DND-41 (cell line): ENCODE measurements at regions not wholly inside any gene's neighbourhood (a gene's known extent, or its start where the extent isn't known, plus 50 kb on each side); places are given as distances from the start of the nearest gene placed in this dataset.
"Not testable (repeated sequence)": the region's sequence is repeated elsewhere in the genome, so short reads cannot be mapped to it uniquely, and the experiment has no call there.

ENCODE experiments used
- ATAC-seq: fragments of 200-7000 bp; cut with Tn5 transposase; 3 replicates; pipeline ENCODE4 v1.9.1; 2021; ENCODE audit warnings: low read depth; ENCODE audit not compliant: insufficient read depth
- DNase-seq: peaks from one replicate; pipeline ENCODE4 v3.0.0-alpha.2; 2020
- H2AFZ ChIP-seq: 2 replicates; pipeline ENCODE4 v1.6.0; 2012; ENCODE audit warnings: low read depth, low read length
- H3K27ac ChIP-seq: 2 replicates; pipeline ENCODE4 v1.5.1; 2012; ENCODE audit warnings: low read length, inconsistent platforms
- H3K27me3 ChIP-seq: fragments of 200-600 bp; sonication (generic); 2 replicates; pipeline ENCODE4 v1.6.0; 2012; ENCODE audit warnings: low read length, mild to moderate bottlenecking, inconsistent platforms; ENCODE audit not compliant: insufficient read depth, poor library complexity
- H3K36me3 ChIP-seq: 2 replicates; pipeline ENCODE4 v1.5.1; 2012; ENCODE audit warnings: low read length, inconsistent platforms; ENCODE audit not compliant: insufficient read depth
- H3K4me1 ChIP-seq: 2 replicates; pipeline ENCODE4 v1.5.1; 2012; ENCODE audit warnings: mild to moderate bottlenecking, low read length; ENCODE audit not compliant: insufficient read depth
- H3K4me2 ChIP-seq: 2 replicates; pipeline ENCODE4 v1.6.0; 2012; ENCODE audit warnings: mild to moderate bottlenecking, moderate library complexity, low read length, inconsistent platforms; ENCODE audit not compliant: insufficient read depth
- H3K4me3 ChIP-seq, 2 experiments: fragments of 200-600 bp in 1 of 2; shearing (Covaris generic) in 1 of 2; 2 replicates each; pipeline ENCODE4 v1.5.1; 2012 to 2016; ENCODE audit warnings: inconsistent platforms in 2 of 2, low read length in 2 of 2, mild to moderate bottlenecking in 2 of 2, low read depth in 1 of 2, moderate library complexity in 1 of 2
- H3K79me2 ChIP-seq: 2 replicates; pipeline ENCODE4 v1.6.0; 2012; ENCODE audit warnings: low read length, inconsistent platforms; ENCODE audit not compliant: insufficient read depth
- H3K9ac ChIP-seq: 2 replicates; pipeline ENCODE4 v1.6.0; 2012; ENCODE audit warnings: low read depth, mild to moderate bottlenecking, inconsistent platforms, low read length, moderate library complexity
- H3K9me3 ChIP-seq: 2 replicates; pipeline ENCODE4 v1.5.1; 2012; ENCODE audit warnings: low read length, moderate library complexity, mild to moderate bottlenecking, inconsistent platforms; ENCODE audit not compliant: insufficient read depth, severe bottlenecking
- H4K20me1 ChIP-seq: 2 replicates; pipeline ENCODE4 v1.6.0; 2012; ENCODE audit warnings: low read length; ENCODE audit not compliant: insufficient read depth

GRCh38 chr1:83405789-83406188 is 593.1 kb downstream of the TTLL7 start:
- not testable (repeated sequence) for H3K79me2 ChIP-seq, ATAC-seq, H3K27ac ChIP-seq, H3K4me1 ChIP-seq, H3K9ac ChIP-seq, DNase-seq, H3K36me3 ChIP-seq, H3K9me3 ChIP-seq, H3K4me2 ChIP-seq, H2AFZ ChIP-seq, H3K27me3 ChIP-seq, H3K4me3 ChIP-seq, H4K20me1 ChIP-seq

GRCh38 chr1:83403500-83403899 is 595.4 kb downstream of the TTLL7 start:
- not testable (repeated sequence) for H2AFZ ChIP-seq, H3K27me3 ChIP-seq, H3K9me3 ChIP-seq, DNase-seq, H3K79me2 ChIP-seq, H3K9ac ChIP-seq, ATAC-seq, H4K20me1 ChIP-seq, H3K4me2 ChIP-seq, H3K36me3 ChIP-seq, H3K27ac ChIP-seq, H3K4me3 ChIP-seq, H3K4me1 ChIP-seq

GRCh38 chr1:83401146-83401545 is 597.8 kb downstream of the TTLL7 start:
- H3K4me3 ChIP-seq, H3K9me3 ChIP-seq, H2AFZ ChIP-seq, H4K20me1 ChIP-seq, H3K4me1 ChIP-seq, H3K9ac ChIP-seq, H3K27me3 ChIP-seq, H3K79me2 ChIP-seq, H3K27ac ChIP-seq, DNase-seq, H3K36me3 ChIP-seq, H3K4me2 ChIP-seq, ATAC-seq: not testable (repeated sequence)

DNA sequence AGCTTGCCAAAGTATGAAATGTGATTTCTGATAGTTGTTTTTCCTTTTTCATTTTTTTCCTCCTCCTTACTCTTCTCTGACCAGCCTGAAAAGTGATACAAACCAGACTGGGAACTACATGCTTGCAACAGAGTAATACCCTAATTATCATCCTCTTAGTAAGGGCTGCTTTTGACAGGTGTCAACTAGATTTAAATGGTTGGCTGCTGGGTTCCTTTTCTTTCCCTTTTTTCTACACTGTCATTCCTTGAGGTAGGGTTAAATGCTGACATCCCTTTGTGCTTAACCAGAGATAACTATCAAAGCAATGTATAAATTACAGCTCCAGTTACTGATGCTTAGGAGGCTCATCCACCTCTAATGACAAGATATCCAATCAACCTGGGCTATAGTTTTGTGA is 598.8 kb downstream of the TTLL7 start:
- not testable (repeated sequence) for ATAC-seq, H3K4me1 ChIP-seq

DNA sequence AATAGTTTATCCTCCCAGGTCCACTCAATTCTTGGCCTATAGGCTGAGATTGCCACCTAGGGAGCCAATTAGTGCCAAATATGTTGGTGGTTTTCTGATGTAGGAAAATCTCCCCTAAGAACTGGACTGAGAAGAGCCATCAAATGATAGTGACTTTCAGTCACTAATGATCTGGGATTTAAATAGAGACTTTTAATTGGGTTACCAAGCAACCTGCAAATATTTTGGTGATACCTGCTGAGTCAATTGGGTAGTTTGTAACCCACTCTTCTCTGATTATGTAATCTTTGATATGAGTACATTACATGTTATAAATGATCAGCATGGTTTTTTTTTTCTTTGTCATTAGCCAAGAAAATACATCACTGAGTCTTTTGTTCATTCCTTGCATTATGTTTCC is 600.8 kb downstream of the TTLL7 start:
- not testable (repeated sequence) for ATAC-seq

More for the DNA sequence above, 598.8 kb downstream of the TTLL7 start:
- not testable (repeated sequence) for H3K4me3 ChIP-seq, DNase-seq, H3K79me2 ChIP-seq, H3K4me2 ChIP-seq, H3K27me3 ChIP-seq, H3K36me3 ChIP-seq, H3K9me3 ChIP-seq, H3K9ac ChIP-seq, H2AFZ ChIP-seq, H3K27ac ChIP-seq, H4K20me1 ChIP-seq

DNA sequence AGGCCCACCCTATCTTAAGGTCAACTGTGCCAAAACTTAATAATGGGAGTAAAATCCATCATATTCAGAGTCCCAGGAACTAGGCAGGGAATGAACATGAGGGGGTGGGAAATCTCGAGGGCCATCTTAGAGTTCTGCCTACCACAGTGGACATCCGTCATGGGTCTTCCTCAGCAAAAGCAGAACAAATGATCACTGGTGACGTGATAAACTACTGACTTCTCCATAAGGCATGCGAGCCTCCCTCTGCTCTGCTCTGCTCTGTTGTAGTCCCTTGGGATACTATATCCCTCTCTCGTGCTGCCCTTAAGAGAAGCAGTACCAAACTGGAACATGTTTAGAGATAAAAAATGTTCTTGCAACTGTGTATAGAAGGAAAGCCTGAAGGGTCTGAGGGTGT is 603.8 kb downstream of the TTLL7 start:
- not testable (repeated sequence) for H3K4me3 ChIP-seq, H3K9ac ChIP-seq, DNase-seq, H3K9me3 ChIP-seq, H4K20me1 ChIP-seq, H3K36me3 ChIP-seq, H3K4me1 ChIP-seq, H3K27ac ChIP-seq, ATAC-seq, H3K79me2 ChIP-seq, H3K27me3 ChIP-seq, H3K4me2 ChIP-seq, H2AFZ ChIP-seq

More for the DNA sequence above, 600.8 kb downstream of the TTLL7 start:
- not testable (repeated sequence) for H3K27ac ChIP-seq, H3K27me3 ChIP-seq, H3K36me3 ChIP-seq, H3K9ac ChIP-seq, H3K4me3 ChIP-seq, H2AFZ ChIP-seq, H4K20me1 ChIP-seq, DNase-seq, H3K79me2 ChIP-seq, H3K4me1 ChIP-seq, H3K4me2 ChIP-seq, H3K9me3 ChIP-seq

DNA sequence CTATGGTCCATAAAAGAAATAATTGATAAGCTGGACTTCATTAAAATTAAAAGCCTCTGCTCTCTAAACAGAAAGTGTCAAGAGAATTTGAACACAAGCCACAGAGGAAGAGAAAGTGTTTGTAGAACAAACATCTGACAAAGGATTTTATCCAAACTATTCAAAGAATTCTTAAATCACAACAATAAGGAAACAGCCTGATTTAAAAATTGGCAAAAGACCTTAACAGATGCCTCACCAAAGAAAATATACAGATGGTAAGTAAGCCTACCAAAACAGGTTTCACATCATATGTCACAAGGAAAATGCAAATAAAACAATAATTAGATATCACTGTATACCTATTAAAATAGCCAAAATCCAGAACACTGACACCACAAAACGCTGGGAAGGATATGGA is 612.0 kb downstream of the TTLL7 start:
- H3K4me1 ChIP-seq, H3K27me3 ChIP-seq, H3K9me3 ChIP-seq, H3K4me3 ChIP-seq, H3K4me2 ChIP-seq, H2AFZ ChIP-seq, H3K79me2 ChIP-seq, H3K9ac ChIP-seq, H3K27ac ChIP-seq, H3K36me3 ChIP-seq, DNase-seq, H4K20me1 ChIP-seq, ATAC-seq: not testable (repeated sequence)

- not testable (repeated sequence) for H3K9ac ChIP-seq, H3K27me3 ChIP-seq, H2AFZ ChIP-seq, H3K4me3 ChIP-seq, H3K9me3 ChIP-seq, H3K36me3 ChIP-seq, H3K4me2 ChIP-seq, DNase-seq, H3K79me2 ChIP-seq, H3K4me1 ChIP-seq, ATAC-seq, H3K27ac ChIP-seq, H4K20me1 ChIP-seq
Observed at GRCh38 chr1:83383107-83383506, 615.8 kb downstream of the TTLL7 start.

DNA sequence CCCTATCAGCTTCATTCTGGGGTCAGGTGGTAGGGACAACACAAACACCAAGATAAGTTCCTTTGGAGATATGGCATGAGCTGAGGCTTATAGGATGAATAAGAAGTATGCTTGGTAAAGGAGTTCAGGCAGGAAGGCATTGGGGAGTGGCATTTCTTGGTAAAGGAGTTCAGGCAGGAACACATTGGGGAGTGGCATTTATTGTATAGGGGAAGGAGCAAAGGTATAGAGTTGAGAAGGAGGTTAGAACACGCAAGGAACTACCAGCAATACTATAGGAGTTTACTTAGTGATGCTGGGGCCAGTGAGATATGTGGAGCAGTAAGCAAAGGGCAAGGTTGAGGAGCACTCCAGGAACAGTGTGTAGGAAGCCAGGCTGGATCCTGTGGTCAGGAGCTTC is 625.9 kb downstream of the TTLL7 start:
- H3K9me3 ChIP-seq, H3K27me3 ChIP-seq, H3K36me3 ChIP-seq, DNase-seq, H3K4me3 ChIP-seq, H3K9ac ChIP-seq, H3K4me2 ChIP-seq, H3K79me2 ChIP-seq, H3K4me1 ChIP-seq, ATAC-seq, H4K20me1 ChIP-seq, H2AFZ ChIP-seq, H3K27ac ChIP-seq: not testable (repeated sequence)
